Astrocyte (in vitro differentiated cells and primary cell): ENCODE measurements at regions not wholly inside any gene's neighbourhood (a gene's known extent, or its start where the extent isn't known, plus 50 kb on each side); places are given as distances from the start of the nearest gene placed in this dataset.

Source experiments
- DNase-seq: peaks from one replicate; pipeline ENCODE4 v3.0.0-alpha.2; 2010; ENCODE audit warnings: low read depth
- FAIRE-seq: peaks from 2 replicates; lab custom pipeline; 2011; peaks lifted over from hg19 to GRCh38; lab: Jason Lieb, UNC
- H2AFZ ChIP-seq: 2 replicates; pipeline ENCODE4 v1.6.0; 2012; ENCODE audit warnings: low read depth, low read length, inconsistent platforms
- H3K27ac ChIP-seq: 2 replicates; pipeline ENCODE4 v1.5.1; 2011; ENCODE audit warnings: low read depth, low read length, inconsistent platforms
- H3K27me3 ChIP-seq: 2 replicates; pipeline ENCODE4 v1.6.0; 2011; ENCODE audit warnings: low read length, inconsistent platforms; ENCODE audit not compliant: insufficient read depth
- H3K36me3 ChIP-seq: 2 replicates; pipeline ENCODE4 v1.5.1; 2011; ENCODE audit warnings: low read length, inconsistent platforms; ENCODE audit not compliant: insufficient read depth
- H3K4me1 ChIP-seq: 2 replicates; pipeline ENCODE4 v1.5.1; 2011; ENCODE audit warnings: low read length, inconsistent platforms; ENCODE audit not compliant: insufficient read depth
- H3K4me2 ChIP-seq: 2 replicates; pipeline ENCODE4 v1.6.0; 2012; ENCODE audit warnings: low read length, inconsistent platforms
- H3K4me3 ChIP-seq: 2 replicates; pipeline ENCODE4 v1.5.1; 2011; ENCODE audit warnings: low read depth, mild to moderate bottlenecking, low read length, inconsistent platforms; ENCODE audit not compliant: insufficient read depth
- H3K79me2 ChIP-seq: 2 replicates; pipeline ENCODE4 v1.6.0; 2012; ENCODE audit warnings: mild to moderate bottlenecking, low read length, inconsistent platforms; ENCODE audit not compliant: insufficient read depth
- H3K9ac ChIP-seq: 2 replicates; pipeline ENCODE4 v1.6.0; 2012; ENCODE audit warnings: mild to moderate bottlenecking, low read length, inconsistent platforms
- H3K9me3 ChIP-seq: 2 replicates; pipeline ENCODE4 v1.5.1; 2012; ENCODE audit warnings: low read depth, mild to moderate bottlenecking, low read length, inconsistent platforms; ENCODE audit not compliant: insufficient read depth
- H4K20me1 ChIP-seq: 2 replicates; pipeline ENCODE4 v1.6.0; 2012; ENCODE audit warnings: low read length, inconsistent platforms; ENCODE audit not compliant: insufficient read depth
- H3K27ac Mint-ChIP-seq: one replicate; pipeline ENCODE4 v1.8.0; 2021; ENCODE audit warnings: mild to moderate bottlenecking, mixed read lengths; ENCODE audit not compliant: unreplicated experiment
- H3K27me3 Mint-ChIP-seq: one replicate; pipeline ENCODE4 v1.8.0; 2021; ENCODE audit warnings: low read depth, mixed read lengths; ENCODE audit not compliant: unreplicated experiment
- H3K36me3 Mint-ChIP-seq: one replicate; pipeline ENCODE4 v1.8.0; 2021; ENCODE audit warnings: low read depth, mixed read lengths; ENCODE audit not compliant: unreplicated experiment
- H3K4me1 Mint-ChIP-seq: one replicate; pipeline ENCODE4 v1.8.0; 2021; ENCODE audit warnings: low read depth, mixed read lengths; ENCODE audit not compliant: unreplicated experiment
- H3K4me3 Mint-ChIP-seq: one replicate; pipeline ENCODE4 v1.8.0; 2021; ENCODE audit warnings: mild to moderate bottlenecking, moderate library complexity, mixed read lengths; ENCODE audit not compliant: unreplicated experiment
- H3K9me3 Mint-ChIP-seq: one replicate; pipeline ENCODE4 v1.8.0; 2021; ENCODE audit warnings: mild to moderate bottlenecking, mixed read lengths; ENCODE audit not compliant: unreplicated experiment
- EZH2 ChIP-seq: IDR thresholded peaks from 2 replicates; pipeline ENCODE4 v1.6.1; 2012; ENCODE audit warnings: mild to moderate bottlenecking, low read length, inconsistent platforms; ENCODE audit not compliant: insufficient read depth
- TF ChIP-seq, protein P1 (sequence below): IDR thresholded peaks from 2 replicates; pipeline ENCODE4 v1.5.1; 2011; ENCODE audit warnings: low read depth, mild to moderate bottlenecking, inconsistent platforms, low read length, moderate library complexity; ENCODE audit not compliant: insufficient read depth

DNA sequence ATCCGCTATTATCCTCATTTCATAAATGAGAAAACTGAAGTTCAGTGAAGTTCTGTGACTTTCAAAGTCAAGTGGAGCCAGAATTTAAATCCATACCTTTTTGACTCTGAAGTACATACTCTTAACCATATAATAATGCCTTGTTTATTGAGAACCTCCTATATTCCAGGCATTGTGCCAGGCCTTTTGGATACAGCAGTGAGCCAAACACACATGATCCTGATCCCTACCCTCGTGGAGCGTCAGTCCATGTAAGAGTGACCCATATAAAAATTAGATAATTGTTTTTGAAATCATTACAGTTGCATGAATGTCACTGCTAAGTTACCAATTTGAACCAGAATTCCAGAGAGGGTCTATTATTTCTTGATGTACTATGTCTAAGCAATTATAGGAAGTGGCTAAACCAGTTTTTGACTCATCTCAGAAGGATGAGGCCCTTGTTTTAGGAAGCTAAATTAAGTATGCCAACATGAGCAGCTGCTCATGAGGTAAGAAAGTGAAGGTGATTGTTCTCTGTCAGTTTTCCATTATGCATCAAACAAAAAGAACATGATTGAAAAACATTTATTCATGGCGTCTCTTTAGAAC, 289.5 kb downstream of the GLUD2 start:
- Mint-ChIP-seq H3K4me1 (no peaks in the 10 kb centered on the region), H3K9me3 (no peaks in the 10 kb centered on the region), H3K36me3 (no peaks in the 10 kb centered on the region), H3K27ac (no peak overlapping the region), H3K4me3 (no peak overlapping the region), H3K27me3 (peaks cover 4% of the 10 kb centered on the region)
- Histone ChIP-seq H3K9ac (no peak overlapping the region), H3K4me1 (no peaks in the 10 kb centered on the region), H4K20me1 (no peaks in the 10 kb centered on the region), H2AFZ (no peak overlapping the region), H3K4me3 (no peak overlapping the region), H3K79me2 (no peaks in the 10 kb centered on the region), H3K36me3 (no peaks in the 10 kb centered on the region), H3K27ac (no peak overlapping the region), H3K27me3 (no peaks in the 10 kb centered on the region), H3K9me3 (no peaks in the 10 kb centered on the region), H3K4me2 (no peak overlapping the region)
- DNase-seq (no peak), FAIRE-seq (peak; percentile 91)
- no peak for TF ChIP-seq EZH2
- TF ChIP-seq, protein P1, sequence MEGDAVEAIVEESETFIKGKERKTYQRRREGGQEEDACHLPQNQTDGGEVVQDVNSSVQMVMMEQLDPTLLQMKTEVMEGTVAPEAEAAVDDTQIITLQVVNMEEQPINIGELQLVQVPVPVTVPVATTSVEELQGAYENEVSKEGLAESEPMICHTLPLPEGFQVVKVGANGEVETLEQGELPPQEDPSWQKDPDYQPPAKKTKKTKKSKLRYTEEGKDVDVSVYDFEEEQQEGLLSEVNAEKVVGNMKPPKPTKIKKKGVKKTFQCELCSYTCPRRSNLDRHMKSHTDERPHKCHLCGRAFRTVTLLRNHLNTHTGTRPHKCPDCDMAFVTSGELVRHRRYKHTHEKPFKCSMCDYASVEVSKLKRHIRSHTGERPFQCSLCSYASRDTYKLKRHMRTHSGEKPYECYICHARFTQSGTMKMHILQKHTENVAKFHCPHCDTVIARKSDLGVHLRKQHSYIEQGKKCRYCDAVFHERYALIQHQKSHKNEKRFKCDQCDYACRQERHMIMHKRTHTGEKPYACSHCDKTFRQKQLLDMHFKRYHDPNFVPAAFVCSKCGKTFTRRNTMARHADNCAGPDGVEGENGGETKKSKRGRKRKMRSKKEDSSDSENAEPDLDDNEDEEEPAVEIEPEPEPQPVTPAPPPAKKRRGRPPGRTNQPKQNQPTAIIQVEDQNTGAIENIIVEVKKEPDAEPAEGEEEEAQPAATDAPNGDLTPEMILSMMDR = no peak

DNA sequence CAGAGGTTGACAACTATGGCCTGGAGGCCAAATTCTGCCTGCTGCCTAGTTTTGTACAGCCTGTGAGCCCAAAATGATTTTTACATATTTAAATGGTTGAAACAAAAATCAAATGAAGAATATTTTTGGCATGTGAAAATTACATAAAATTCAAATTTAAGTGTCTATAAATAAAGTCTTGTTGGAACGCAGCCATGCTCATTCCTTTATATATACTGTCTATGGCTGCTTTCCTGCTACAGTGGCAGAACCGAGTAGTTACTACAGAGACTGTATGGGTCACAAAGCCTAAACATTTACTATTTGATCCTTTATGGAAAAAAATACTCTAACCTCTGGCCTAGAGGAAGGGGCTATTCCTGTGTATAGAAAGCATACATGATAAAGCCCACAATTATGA, 290.4 kb downstream of the GLUD2 start:
- no peaks in the 10 kb centered on the region for H3K27me3 ChIP-seq

DNA sequence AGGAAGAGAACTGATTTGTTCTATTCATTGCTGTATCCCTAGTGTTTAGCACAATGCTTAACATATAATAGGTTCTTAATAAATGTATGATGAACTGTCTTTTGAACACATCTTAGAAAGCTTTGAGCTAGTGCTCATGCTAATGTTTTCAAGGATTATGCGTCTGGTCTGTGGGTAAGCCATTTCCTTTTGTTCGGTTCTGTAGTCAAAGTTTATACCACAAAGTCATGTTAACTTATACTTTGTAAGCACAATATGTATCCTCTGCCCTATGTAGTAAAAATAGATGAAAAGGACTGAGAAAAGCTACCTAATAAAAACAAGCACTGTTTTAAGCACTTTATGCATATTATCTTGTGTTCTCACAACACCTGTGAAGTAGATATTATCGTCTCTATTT, 301.9 kb downstream of the GLUD2 start:
- no peaks in the 10 kb centered on the region for H3K4me1 Mint-ChIP-seq
- no peak overlapping the region for H3K4me3 Mint-ChIP-seq
- no peak overlapping the region for H2AFZ ChIP-seq
- TF ChIP-seq, protein P1 = no peak
- TF ChIP-seq EZH2 = no peak
- no peaks in the 10 kb centered on the region for H3K4me1 ChIP-seq
- no peaks in the 10 kb centered on the region for H4K20me1 ChIP-seq
- no peak overlapping the region for H3K4me3 ChIP-seq
- no peaks in the 10 kb centered on the region for H3K9me3 ChIP-seq
- FAIRE-seq = no peak
- H3K27ac Mint-ChIP-seq = no peak overlapping the region
- no peaks in the 10 kb centered on the region for H3K79me2 ChIP-seq
- H3K9me3 Mint-ChIP-seq = no peaks in the 10 kb centered on the region
- no peaks in the 10 kb centered on the region for H3K36me3 Mint-ChIP-seq
- DNase-seq = no peak
- H3K36me3 ChIP-seq = no peaks in the 10 kb centered on the region
- no peak overlapping the region for H3K4me2 ChIP-seq
- H3K27ac ChIP-seq = no peak overlapping the region
- H3K27me3 ChIP-seq = no peaks in the 10 kb centered on the region
- H3K27me3 Mint-ChIP-seq = no peaks in the 10 kb centered on the region
- H3K9ac ChIP-seq = no peak overlapping the region

More for the DNA sequence above, 290.4 kb downstream of the GLUD2 start:
- Histone ChIP-seq H3K27ac (no peak overlapping the region), H3K9me3 (no peaks in the 10 kb centered on the region), H3K4me3 (no peak overlapping the region), H3K79me2 (no peaks in the 10 kb centered on the region), H3K4me2 (no peak overlapping the region), H3K4me1 (no peaks in the 10 kb centered on the region), H2AFZ (no peak overlapping the region), H3K9ac (no peak overlapping the region), H3K36me3 (no peaks in the 10 kb centered on the region), H4K20me1 (no peaks in the 10 kb centered on the region)
- no peaks in the 10 kb centered on the region for H3K9me3 Mint-ChIP-seq
- DNase-seq = no peak
- H3K4me3 Mint-ChIP-seq = no peak overlapping the region
- H3K27me3 Mint-ChIP-seq = peaks cover 4% of the 10 kb centered on the region
- H3K4me1 Mint-ChIP-seq = no peaks in the 10 kb centered on the region
- H3K36me3 Mint-ChIP-seq = no peaks in the 10 kb centered on the region
- no peak overlapping the region for H3K27ac Mint-ChIP-seq
- no peak for FAIRE-seq
- no peak for TF ChIP-seq EZH2
- TF ChIP-seq, protein P1 = no peak
